Panc1 (cell line): ENCODE measurements at regions not wholly inside any gene's neighbourhood (a gene's known extent, or its start where the extent isn't known, plus 50 kb on each side); places are given as distances from the start of the nearest gene placed in this dataset.

Experiments used
- POLR2AphosphoS5 ChIP-seq: IDR thresholded peaks from 2 replicates; pipeline ENCODE4 v1.6.1; 2012; ENCODE audit warnings: mild to moderate bottlenecking, low read depth, low read length, moderate library complexity
- SIN3A ChIP-seq: IDR thresholded peaks from 2 replicates; pipeline ENCODE4 v1.6.1; 2012; ENCODE audit warnings: low read depth, mild to moderate bottlenecking, low read length, moderate library complexity, borderline replicate concordance; ENCODE audit not compliant: insufficient read depth
- TCF7L2 ChIP-seq: IDR thresholded peaks from 2 replicates; pipeline ENCODE4 v1.6.1; 2011; ENCODE audit warnings: mild to moderate bottlenecking, low read depth, low read length, inconsistent platforms
- TF ChIP-seq, protein P1 (sequence below): fragments of 450-650 bp; IDR thresholded peaks from 2 replicates; pipeline ENCODE4 v1.5.1; 2017; ENCODE audit warnings: mild to moderate bottlenecking
- TF ChIP-seq, protein P2 (sequence below), 2 experiments: IDR thresholded peaks; 2 replicates each; pipeline ENCODE4 v1.6.1; 2011 to 2012; ENCODE audit warnings: low read depth in 2 of 2, control low read depth in 1 of 2, low read length in 1 of 2, mild to moderate bottlenecking in 1 of 2, moderate library complexity in 1 of 2; ENCODE audit not compliant: insufficient read depth in 1 of 2

DNA sequence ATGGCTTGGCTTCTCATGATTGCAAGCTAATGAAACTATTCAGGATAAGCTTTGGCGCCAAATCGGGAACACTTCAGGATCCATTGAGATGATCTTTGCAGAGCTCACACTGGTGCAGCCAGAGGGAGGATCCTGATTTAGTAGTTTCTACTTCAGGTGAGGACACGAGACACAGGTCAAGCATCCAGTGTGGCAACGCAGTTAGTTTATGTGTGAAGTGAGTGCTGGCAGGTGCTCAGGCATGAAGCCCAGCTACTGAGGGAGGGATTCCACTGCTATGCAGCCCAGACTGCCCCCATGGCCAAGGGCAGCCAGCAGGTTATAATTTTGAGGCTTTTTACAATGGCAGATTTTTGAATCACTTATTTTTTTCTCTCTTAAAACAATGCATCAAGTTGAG, 113.5 kb upstream of the PCED1B start:
- TF ChIP-seq, protein P1, sequence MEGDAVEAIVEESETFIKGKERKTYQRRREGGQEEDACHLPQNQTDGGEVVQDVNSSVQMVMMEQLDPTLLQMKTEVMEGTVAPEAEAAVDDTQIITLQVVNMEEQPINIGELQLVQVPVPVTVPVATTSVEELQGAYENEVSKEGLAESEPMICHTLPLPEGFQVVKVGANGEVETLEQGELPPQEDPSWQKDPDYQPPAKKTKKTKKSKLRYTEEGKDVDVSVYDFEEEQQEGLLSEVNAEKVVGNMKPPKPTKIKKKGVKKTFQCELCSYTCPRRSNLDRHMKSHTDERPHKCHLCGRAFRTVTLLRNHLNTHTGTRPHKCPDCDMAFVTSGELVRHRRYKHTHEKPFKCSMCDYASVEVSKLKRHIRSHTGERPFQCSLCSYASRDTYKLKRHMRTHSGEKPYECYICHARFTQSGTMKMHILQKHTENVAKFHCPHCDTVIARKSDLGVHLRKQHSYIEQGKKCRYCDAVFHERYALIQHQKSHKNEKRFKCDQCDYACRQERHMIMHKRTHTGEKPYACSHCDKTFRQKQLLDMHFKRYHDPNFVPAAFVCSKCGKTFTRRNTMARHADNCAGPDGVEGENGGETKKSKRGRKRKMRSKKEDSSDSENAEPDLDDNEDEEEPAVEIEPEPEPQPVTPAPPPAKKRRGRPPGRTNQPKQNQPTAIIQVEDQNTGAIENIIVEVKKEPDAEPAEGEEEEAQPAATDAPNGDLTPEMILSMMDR, result no peak
- TF ChIP-seq POLR2AphosphoS5, result no peak
- TF ChIP-seq TCF7L2, result no peak
- TF ChIP-seq, protein P2, sequence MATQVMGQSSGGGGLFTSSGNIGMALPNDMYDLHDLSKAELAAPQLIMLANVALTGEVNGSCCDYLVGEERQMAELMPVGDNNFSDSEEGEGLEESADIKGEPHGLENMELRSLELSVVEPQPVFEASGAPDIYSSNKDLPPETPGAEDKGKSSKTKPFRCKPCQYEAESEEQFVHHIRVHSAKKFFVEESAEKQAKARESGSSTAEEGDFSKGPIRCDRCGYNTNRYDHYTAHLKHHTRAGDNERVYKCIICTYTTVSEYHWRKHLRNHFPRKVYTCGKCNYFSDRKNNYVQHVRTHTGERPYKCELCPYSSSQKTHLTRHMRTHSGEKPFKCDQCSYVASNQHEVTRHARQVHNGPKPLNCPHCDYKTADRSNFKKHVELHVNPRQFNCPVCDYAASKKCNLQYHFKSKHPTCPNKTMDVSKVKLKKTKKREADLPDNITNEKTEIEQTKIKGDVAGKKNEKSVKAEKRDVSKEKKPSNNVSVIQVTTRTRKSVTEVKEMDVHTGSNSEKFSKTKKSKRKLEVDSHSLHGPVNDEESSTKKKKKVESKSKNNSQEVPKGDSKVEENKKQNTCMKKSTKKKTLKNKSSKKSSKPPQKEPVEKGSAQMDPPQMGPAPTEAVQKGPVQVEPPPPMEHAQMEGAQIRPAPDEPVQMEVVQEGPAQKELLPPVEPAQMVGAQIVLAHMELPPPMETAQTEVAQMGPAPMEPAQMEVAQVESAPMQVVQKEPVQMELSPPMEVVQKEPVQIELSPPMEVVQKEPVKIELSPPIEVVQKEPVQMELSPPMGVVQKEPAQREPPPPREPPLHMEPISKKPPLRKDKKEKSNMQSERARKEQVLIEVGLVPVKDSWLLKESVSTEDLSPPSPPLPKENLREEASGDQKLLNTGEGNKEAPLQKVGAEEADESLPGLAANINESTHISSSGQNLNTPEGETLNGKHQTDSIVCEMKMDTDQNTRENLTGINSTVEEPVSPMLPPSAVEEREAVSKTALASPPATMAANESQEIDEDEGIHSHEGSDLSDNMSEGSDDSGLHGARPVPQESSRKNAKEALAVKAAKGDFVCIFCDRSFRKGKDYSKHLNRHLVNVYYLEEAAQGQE (IDR thresholded peaks at IDR 0.05; ENCODE audit: insufficient read depth in 1 of 2, low read depth in 2 of 2, low read length in 1 of 2), result no peak
- no peak for TF ChIP-seq SIN3A
